Nephron progenitor cell (in vitro differentiated cells): ENCODE measurements at regions not wholly inside any gene's neighbourhood (a gene's known extent, or its start where the extent isn't known, plus 50 kb on each side); places are given as distances from the start of the nearest gene placed in this dataset.

Source experiments
- DNase-seq: peaks from one replicate; pipeline ENCODE4 v3.0.0; 2021
- H3K27ac Mint-ChIP-seq: 2 replicates; pipeline ENCODE4 v1.8.0; 2021; ENCODE audit warnings: mild to moderate bottlenecking, moderate library complexity, mixed read lengths
- H3K27me3 Mint-ChIP-seq: 2 replicates; pipeline ENCODE4 v1.8.0; 2021; ENCODE audit warnings: mild to moderate bottlenecking, low read depth, mixed read lengths; ENCODE audit not compliant: poor library complexity
- H3K36me3 Mint-ChIP-seq: 2 replicates; pipeline ENCODE4 v1.8.0; 2021; ENCODE audit warnings: low read depth, mixed read lengths
- H3K4me1 Mint-ChIP-seq: 2 replicates; pipeline ENCODE4 v1.8.0; 2021; ENCODE audit warnings: mixed read lengths
- H3K4me3 Mint-ChIP-seq: 2 replicates; pipeline ENCODE4 v1.8.0; 2021; ENCODE audit warnings: mild to moderate bottlenecking, moderate library complexity, mixed read lengths
- H3K9me3 Mint-ChIP-seq: 2 replicates; pipeline ENCODE4 v1.8.0; 2021; ENCODE audit warnings: mild to moderate bottlenecking, moderate library complexity, mixed read lengths
- CTCF ChIP-seq: fragments of 200-600 bp; sonication (generic); IDR thresholded peaks from 2 replicates; pipeline ENCODE4 v1.5.0; 2021; ENCODE audit warnings: antibody characterized with exemption

- H3K27me3 Mint-ChIP-seq, result peaks cover 17% of the 10 kb centered on the region
- DNase-seq, result no peak
- H3K36me3 Mint-ChIP-seq, result no peaks in the 10 kb centered on the region
- H3K27ac Mint-ChIP-seq, result no peak overlapping the region
- H3K4me3 Mint-ChIP-seq, result no peak overlapping the region
- peaks cover 53% of the 10 kb centered on the region for H3K9me3 Mint-ChIP-seq
- H3K4me1 Mint-ChIP-seq, result no peaks in the 10 kb centered on the region
- TF ChIP-seq CTCF, result no peak
Observed at GRCh38 chr19:16025108-16026101, 50.9 kb upstream of the TPM4 start.

- no peak overlapping the region for H3K27ac Mint-ChIP-seq
- TF ChIP-seq CTCF, result no peak
- peaks cover 50% of the 10 kb centered on the region for H3K9me3 Mint-ChIP-seq
- H3K36me3 Mint-ChIP-seq, result no peaks in the 10 kb centered on the region
- peaks cover 17% of the 10 kb centered on the region for H3K27me3 Mint-ChIP-seq
- no peak for DNase-seq
- H3K4me3 Mint-ChIP-seq, result no peak overlapping the region
- H3K4me1 Mint-ChIP-seq, result no peaks in the 10 kb centered on the region
Observed at GRCh38 chr19:16026131-16026530, 50.2 kb upstream of the TPM4 start.
